ENCODE measurements at regions not wholly inside any gene's neighbourhood (a gene's known extent, or its start where the extent isn't known, plus 50 kb on each side); places are given as distances from the start of the nearest gene placed in this dataset.

- TF ChIP-seq CTCF (IDR thresholded peaks at IDR 0.05; ENCODE audit: borderline replicate concordance, extremely low read depth, low read length, poor library complexity, severe bottlenecking) (no peak), EZH2 (IDR thresholded peaks at IDR 0.05; ENCODE audit: borderline replicate concordance, low read depth, low read length, severe bottlenecking) (no peak)
- no peak for DNase-seq
- H3K36me3 ChIP-seq (ENCODE audit: insufficient read depth, low read length): no peaks in the 10 kb centered on the region
- no peaks in the 10 kb centered on the region for H3K27me3 ChIP-seq (ENCODE audit: insufficient read depth, low read length, poor library complexity)
- no peak overlapping the region for H3K4me2 ChIP-seq (ENCODE audit: insufficient read depth, low read length)
- H3K4me3 ChIP-seq (ENCODE audit: low read depth in 1 of 2, low read length in 2 of 2): no peak overlapping the region
- ATAC-seq (ENCODE audit: insufficient read depth, low read depth): no peak
- H3K79me2 ChIP-seq (ENCODE audit: insufficient read depth, low read length): no peaks in the 10 kb centered on the region
- no peak overlapping the region for H3K9ac ChIP-seq (ENCODE audit: low read depth, low read length)
- no peaks in the 10 kb centered on the region for H4K20me1 ChIP-seq (ENCODE audit: insufficient read depth, low read length)
- no peak overlapping the region for H3K27ac ChIP-seq (ENCODE audit: low read length)
- H3K9me3 ChIP-seq (ENCODE audit: insufficient read depth, low read length, severe bottlenecking): no peaks in the 10 kb centered on the region
- no peaks in the 10 kb centered on the region for H3K4me1 ChIP-seq (ENCODE audit: insufficient read depth, low read length)
- no peak overlapping the region for H2AFZ ChIP-seq (ENCODE audit: low read depth, low read length)
Measured at GRCh38 chr12:90871726-90872096, 83.3 kb downstream of the CCER1 start.

- TF ChIP-seq EZH2 (IDR thresholded peaks at IDR 0.05; ENCODE audit: borderline replicate concordance, low read depth, low read length, severe bottlenecking) (no peak), CTCF (IDR thresholded peaks at IDR 0.05; ENCODE audit: borderline replicate concordance, extremely low read depth, low read length, poor library complexity, severe bottlenecking) (no peak)
- no peaks in the 10 kb centered on the region for H4K20me1 ChIP-seq (ENCODE audit: insufficient read depth, low read length)
- H3K4me3 ChIP-seq (ENCODE audit: low read depth in 1 of 2, low read length in 2 of 2): no peak overlapping the region
- no peaks in the 10 kb centered on the region for H3K9me3 ChIP-seq (ENCODE audit: insufficient read depth, low read length, severe bottlenecking)
- H3K27ac ChIP-seq (ENCODE audit: low read length): no peak overlapping the region
- H2AFZ ChIP-seq (ENCODE audit: low read depth, low read length): no peak overlapping the region
- H3K36me3 ChIP-seq (ENCODE audit: insufficient read depth, low read length): no peaks in the 10 kb centered on the region
- no peak overlapping the region for H3K4me2 ChIP-seq (ENCODE audit: insufficient read depth, low read length)
- DNase-seq (no peak), ATAC-seq (ENCODE audit: insufficient read depth, low read depth) (no peak)
- H3K79me2 ChIP-seq (ENCODE audit: insufficient read depth, low read length): no peaks in the 10 kb centered on the region
- no peaks in the 10 kb centered on the region for H3K27me3 ChIP-seq (ENCODE audit: insufficient read depth, low read length, poor library complexity)
- H3K4me1 ChIP-seq (ENCODE audit: insufficient read depth, low read length): no peaks in the 10 kb centered on the region
- H3K9ac ChIP-seq (ENCODE audit: low read depth, low read length): no peak overlapping the region
Measured at GRCh38 chr12:90870971-90871725, 83.8 kb downstream of the CCER1 start.

- DNase-seq: no peak
- H3K27me3 ChIP-seq (ENCODE audit: insufficient read depth, low read length, poor library complexity): no peaks in the 10 kb centered on the region
- H3K9ac ChIP-seq (ENCODE audit: low read depth, low read length): no peak overlapping the region
- no peak overlapping the region for H2AFZ ChIP-seq (ENCODE audit: low read depth, low read length)
- no peak overlapping the region for H3K4me2 ChIP-seq (ENCODE audit: insufficient read depth, low read length)
- TF ChIP-seq EZH2 (IDR thresholded peaks at IDR 0.05; ENCODE audit: borderline replicate concordance, low read depth, low read length, severe bottlenecking): no peak
- TF ChIP-seq CTCF (IDR thresholded peaks at IDR 0.05; ENCODE audit: borderline replicate concordance, extremely low read depth, low read length, poor library complexity, severe bottlenecking): no peak
- no peak for ATAC-seq (ENCODE audit: insufficient read depth, low read depth)
- H3K9me3 ChIP-seq (ENCODE audit: insufficient read depth, low read length, severe bottlenecking): no peaks in the 10 kb centered on the region
- no peaks in the 10 kb centered on the region for H3K36me3 ChIP-seq (ENCODE audit: insufficient read depth, low read length)
- H4K20me1 ChIP-seq (ENCODE audit: insufficient read depth, low read length): no peaks in the 10 kb centered on the region
- no peak overlapping the region for H3K27ac ChIP-seq (ENCODE audit: low read length)
- H3K4me3 ChIP-seq (ENCODE audit: low read depth in 1 of 2, low read length in 2 of 2): no peak overlapping the region
- no peaks in the 10 kb centered on the region for H3K79me2 ChIP-seq (ENCODE audit: insufficient read depth, low read length)
- H3K4me1 ChIP-seq (ENCODE audit: insufficient read depth, low read length): no peaks in the 10 kb centered on the region
Measured at GRCh38 chr12:90868626-90869025, 86.3 kb downstream of the CCER1 start.
